IMR-90 (cell line): ENCODE measurements at regions not wholly inside any gene's neighbourhood (a gene's known extent, or its start where the extent isn't known, plus 50 kb on each side); places are given as distances from the start of the nearest gene placed in this dataset.
A peak's percentile ranks its signal among the peaks of the same experiment; 100 is the strongest.

Experiments used
- ATAC-seq: fragments of 200-7000 bp; cut with Tn5 transposase; 2 replicates; pipeline ENCODE4 v1.9.1; 2020; ENCODE audit warnings: low read depth, mild to moderate bottlenecking, moderate library complexity
- BruUV-seq: library from RNA; stranded (reverse); fragments of 400-500 nt; replicated peaks from 2 replicates; lab custom pipeline; 2021; lab: Mats Ljungman, UMichigan
- CTCF ChIA-PET: fragments of 300-600 bp; formaldehyde crosslinking; extraction: SDS; loops from one replicate; lab custom pipeline; 2021; ENCODE audit warnings: antibody characterized with exemption; lab: Yijun Ruan, JAX
- POLR2A ChIA-PET: fragments of 300-600 bp; sonication (Branson Sonifier 250); formaldehyde crosslinking; loops from one replicate; lab custom pipeline; 2022; ENCODE audit warnings: antibody characterized with exemption; ENCODE audit not compliant: unreplicated experiment; lab: Charles Lee
- DNase-seq: peaks from one replicate; pipeline ENCODE4 v3.0.0; 2013
- H2AFZ ChIP-seq: replicated peaks from 2 replicates; pipeline ENCODE3; 2013; ENCODE audit warnings: low read length, mild to moderate bottlenecking; ENCODE audit not compliant: poor library complexity
- H2AK5ac ChIP-seq: 2 replicates; pipeline ENCODE4 v1.6.1; 2013; ENCODE audit warnings: low read depth, low read length, inconsistent platforms
- H2AK9ac ChIP-seq: replicated peaks from 2 replicates; pipeline ENCODE3; 2013; ENCODE audit warnings: mild to moderate bottlenecking, low read depth, low read length, moderate library complexity; ENCODE audit not compliant: poor library complexity
- H2BK120ac ChIP-seq: 2 replicates; pipeline ENCODE4 v1.6.1; 2013; ENCODE audit warnings: low read depth, low read length, inconsistent platforms
- H2BK15ac ChIP-seq: 3 replicates; pipeline ENCODE4 v1.6.1; 2013; ENCODE audit warnings: low read depth, low read length, inconsistent platforms
- H2BK20ac ChIP-seq: 2 replicates; pipeline ENCODE4 v1.6.1; 2013; ENCODE audit warnings: low read depth, mild to moderate bottlenecking, inconsistent platforms, low read length, moderate library complexity
- H2BK5ac ChIP-seq: 2 replicates; pipeline ENCODE4 v1.6.1; 2013; ENCODE audit warnings: mild to moderate bottlenecking, low read depth, low read length, inconsistent platforms; ENCODE audit not compliant: poor library complexity, severe bottlenecking
- H3K14ac ChIP-seq: replicated peaks from 2 replicates; pipeline ENCODE4 v1.6.1; 2013; ENCODE audit warnings: low read depth, low read length, inconsistent platforms
- H3K18ac ChIP-seq: 2 replicates; pipeline ENCODE4 v1.6.1; 2013; ENCODE audit warnings: low read depth, low read length, control low read depth
- H3K23ac ChIP-seq: 2 replicates; pipeline ENCODE4 v1.6.1; 2013; ENCODE audit warnings: low read depth, low read length, inconsistent platforms
- H3K27ac ChIP-seq: 2 replicates; pipeline ENCODE4 v1.5.1; 2013; ENCODE audit warnings: mild to moderate bottlenecking, control low read depth, low read length; ENCODE audit not compliant: insufficient read depth
- H3K27me3 ChIP-seq: 2 replicates; pipeline ENCODE4 v1.6.1; 2013; ENCODE audit warnings: low read length; ENCODE audit not compliant: control insufficient read depth, insufficient read depth
- H3K36me3 ChIP-seq: 2 replicates; pipeline ENCODE4 v1.6.1; 2013; ENCODE audit warnings: low read length, mixed read lengths; ENCODE audit not compliant: control insufficient read depth, insufficient read depth
- H3K4ac ChIP-seq: 2 replicates; pipeline ENCODE4 v1.6.1; 2013; ENCODE audit warnings: low read depth, low read length, inconsistent platforms
- H3K4me1 ChIP-seq: 2 replicates; pipeline ENCODE4 v1.6.1; 2013; ENCODE audit warnings: low read length, mixed read lengths; ENCODE audit not compliant: control insufficient read depth, insufficient read depth
- H3K4me2 ChIP-seq: 2 replicates; pipeline ENCODE4 v1.6.1; 2013; ENCODE audit warnings: low read depth, mild to moderate bottlenecking, control low read depth, low read length, moderate library complexity
- H3K4me3 ChIP-seq: 2 replicates; pipeline ENCODE4 v1.5.1; 2013; ENCODE audit warnings: low read depth, mild to moderate bottlenecking, control low read depth, low read length, moderate library complexity; ENCODE audit not compliant: insufficient read depth
- H3K56ac ChIP-seq: 2 replicates; pipeline ENCODE4 v1.6.1; 2013; ENCODE audit warnings: low read length, inconsistent platforms; ENCODE audit not compliant: insufficient read depth; ENCODE audit errors: extremely low read depth
- H3K79me1 ChIP-seq, 2 experiments: 2 replicates each; pipeline ENCODE4 v1.6.1; 2013; ENCODE audit warnings: low read length in 2 of 2, inconsistent platforms in 1 of 2, low read depth in 1 of 2
- H3K9ac ChIP-seq: 2 replicates; pipeline ENCODE4 v1.6.1; 2013; ENCODE audit warnings: low read depth, low read length, control low read depth
- H3K9me1 ChIP-seq: 2 replicates; pipeline ENCODE4 v1.6.1; 2013; ENCODE audit warnings: low read length, inconsistent platforms; ENCODE audit not compliant: insufficient read depth
- H3K9me3 ChIP-seq: 2 replicates; pipeline ENCODE4 v1.6.1; 2013; ENCODE audit warnings: low read length; ENCODE audit not compliant: control insufficient read depth, insufficient read depth
- H4K20me1 ChIP-seq: 2 replicates; pipeline ENCODE4 v1.6.1; 2013; ENCODE audit warnings: low read length, inconsistent platforms; ENCODE audit not compliant: insufficient read depth
- H4K5ac ChIP-seq: 2 replicates; pipeline ENCODE4 v1.6.1; 2013; ENCODE audit warnings: mild to moderate bottlenecking, low read depth, low read length, control low read depth
- H4K8ac ChIP-seq, 2 experiments: 2 replicates each; pipeline ENCODE4 v1.6.1; 2013; ENCODE audit warnings: low read depth in 2 of 2, low read length in 2 of 2, control low read depth in 1 of 2, inconsistent platforms in 1 of 2
- H4K91ac ChIP-seq: 2 replicates; pipeline ENCODE4 v1.6.1; 2013; ENCODE audit warnings: low read depth, low read length, inconsistent platforms; ENCODE audit not compliant: insufficient read depth
- BHLHE40 ChIP-seq: fragments of 150-350 bp; IDR thresholded peaks from 2 replicates; pipeline ENCODE4 v1.6.1; 2016; ENCODE audit warnings: mild to moderate bottlenecking, low read depth, low read length
- CEBPB ChIP-seq: IDR thresholded peaks from 2 replicates; pipeline ENCODE4 v1.6.1; 2012; ENCODE audit warnings: low read depth, low read length, improper control_type of control experiment
- CHD1 ChIP-seq: IDR thresholded peaks from 2 replicates; pipeline ENCODE4 v1.6.1; 2012; ENCODE audit warnings: low read depth, low read length, improper control_type of control experiment
- CTCF ChIP-seq: conservative IDR thresholded peaks from 2 replicates; pipeline ENCODE4 v1.5.1; 2012; ENCODE audit warnings: mild to moderate bottlenecking, low read depth, low read length, improper control_type of control experiment
- FOS ChIP-seq: fragments of 150-350 bp; IDR thresholded peaks from 2 replicates; pipeline ENCODE4 v1.6.1; 2016; ENCODE audit warnings: low read depth, low read length
- MAFK ChIP-seq: IDR thresholded peaks from 2 replicates; pipeline ENCODE4 v1.6.1; 2012; ENCODE audit warnings: low read depth, low read length, improper control_type of control experiment
- MAZ ChIP-seq: IDR thresholded peaks from 2 replicates; pipeline ENCODE4 v1.6.1; 2012; ENCODE audit warnings: low read depth, mild to moderate bottlenecking, low read length, improper control_type of control experiment, moderate library complexity, borderline replicate concordance
- MXI1 ChIP-seq: IDR thresholded peaks from 2 replicates; pipeline ENCODE4 v1.6.1; 2012; ENCODE audit warnings: low read depth, mild to moderate bottlenecking, low read length, moderate library complexity, borderline replicate concordance
- POLR2A ChIP-seq: IDR thresholded peaks from 2 replicates; pipeline ENCODE4 v1.6.1; 2012; ENCODE audit warnings: mild to moderate bottlenecking, low read depth, low read length
- RCOR1 ChIP-seq: IDR thresholded peaks from 2 replicates; pipeline ENCODE4 v1.6.1; 2012; ENCODE audit warnings: mild to moderate bottlenecking, low read length, improper control_type of control experiment; ENCODE audit not compliant: insufficient replicate concordance
- RFX5 ChIP-seq: IDR thresholded peaks from 2 replicates; pipeline ENCODE4 v1.8.0; 2012; ENCODE audit warnings: low read depth, mild to moderate bottlenecking, low read length, moderate library complexity
- SMC3 ChIP-seq: fragments of 150-350 bp; IDR thresholded peaks from 2 replicates; pipeline ENCODE4 v1.6.1; 2016; ENCODE audit warnings: low read depth, mild to moderate bottlenecking, antibody characterized with exemption, low read length, moderate library complexity
- USF2 ChIP-seq: fragments of 150-350 bp; IDR thresholded peaks from 2 replicates; pipeline ENCODE4 v1.6.1; 2017; ENCODE audit warnings: mild to moderate bottlenecking, antibody characterized with exemption, low read length, low read depth
- WGBS, 2 experiments: methylation state at CpG; one replicate each; pipeline versions ENCODE4 v1.1.5 to v1.1.7; 2013; ENCODE audit warnings: missing lambda C conversion rate in 2 of 2; ENCODE audit not compliant: insufficient read length in 1 of 2; ENCODE audit errors: extremely low coverage in 2 of 2; 5-methylcytosine and 5-hydroxymethylcytosine counted together
- dilution Hi-C: fragments of 300-500 bp; cut with HindIII; formaldehyde crosslinking; loops from one replicate; pipeline ENCODE4 v1.14.3; 2018; ENCODE audit warnings: low sequenced_read_pairs; ENCODE audit not compliant: unreplicated experiment
- in situ Hi-C: fragments of 300-500 bp; cut with MboI; formaldehyde crosslinking; loops from 3 replicates; pipeline ENCODE4 v1.14.3; 2019; ENCODE audit warnings: low sequenced_read_pairs, inconsistent platforms, mixed read lengths
- intact Hi-C: fragments of 100-400 bp; cut with micrococcal nuclease; formaldehyde crosslinking; loops from 2 replicates; pipeline ENCODE4 v1.10.0; 2022

- Histone ChIP-seq H2AFZ (no peak overlapping the region), H3K9ac (no peak overlapping the region), H3K79me1 (peaks cover 23 to 74% of the 10 kb centered on the region in 2 experiments), H3K27me3 (no peaks in the 10 kb centered on the region), H3K56ac (no peak overlapping the region), H2BK20ac (no peak overlapping the region), H3K9me3 (no peaks in the 10 kb centered on the region), H4K91ac (no peak overlapping the region), H3K27ac (no peak overlapping the region), H3K4me2 (peak overlapping the region; percentile 50; the same call in 1 of the 2 replicates), H2BK5ac (no peak overlapping the region), H3K23ac (no peak overlapping the region), H2AK9ac (no peak overlapping the region), H3K4me3 (no peak overlapping the region), H2BK15ac (no peak overlapping the region), H4K20me1 (peaks cover 30% of the 10 kb centered on the region), H3K9me1 (peaks cover 36% of the 10 kb centered on the region), H3K4ac (no peak overlapping the region), H3K4me1 (peaks cover 28% of the 10 kb centered on the region), H3K36me3 (peaks cover 2% of the 10 kb centered on the region; the same call in 1 of the 2 replicates), H3K14ac (no peak overlapping the region), H4K8ac (no peak overlapping the region), H2AK5ac (no peak overlapping the region), H2BK120ac (peak overlapping the region; percentile 7), H3K18ac (peak overlapping the region; percentile 62), H4K5ac (0 out of 2 replicates have a peak overlapping the region, but pooled peaks have one; percentile 34)
- WGBS, 2 experiments: no CpG with 5 or more reads among the region's 13 CpGs
- in situ Hi-C loops (no loop called here), dilution Hi-C loops (no loop called here), intact Hi-C loops (loop anchor here (2.0 kb wide), 1 partner anchor 17 kb away; no protein-coding TSS in a partner anchor)
- BruUV-seq: no TSS peak
- no peak for DNase-seq
- ChIA-PET CTCF (interaction anchor here (0.5 to 0.9 kb wide), 2 partner anchors 21 to 50 kb away, joined by 3 to 5 read pairs; no protein-coding TSS in a partner anchor), POLR2A (interaction anchor here (0.9 kb wide), 1 partner anchor 8 kb away, joined by 4 read pairs; no protein-coding TSS in a partner anchor)
- ATAC-seq: no peak
- no peak for TF ChIP-seq MAFK
- TF ChIP-seq USF2: no peak
- no peak for TF ChIP-seq POLR2A
- no peak for TF ChIP-seq MXI1
- TF ChIP-seq FOS: no peak
- TF ChIP-seq RCOR1: no peak
- TF ChIP-seq RFX5: no peak
- TF ChIP-seq SMC3: no peak
- no peak for TF ChIP-seq CTCF
- no peak for TF ChIP-seq CEBPB
- no peak for TF ChIP-seq BHLHE40
- TF ChIP-seq CHD1: no peak
- TF ChIP-seq MAZ: no peak
These were observed 204.6 kb upstream of the IL12A start for GRCh38 chr3:159783780-159784742.
